CD4-positive, alpha-beta T cell (primary cell): ENCODE measurements at regions not wholly inside any gene's neighbourhood (a gene's known extent, or its start where the extent isn't known, plus 50 kb on each side); places are given as distances from the start of the nearest gene placed in this dataset.

ENCODE experiments used
- ATAC-seq: fragments of 200-7000 bp; cut with Tn5 transposase; one replicate; pipeline ENCODE4 v1.10.0; 2022; ENCODE audit warnings: mild to moderate bottlenecking; ENCODE audit not compliant: poor library complexity
- CTCF ChIA-PET: fragments of 350-600 bp; sonication (Branson Sonifier 250); formaldehyde crosslinking; loops from one replicate; lab custom pipeline; 2021; ENCODE audit warnings: antibody characterized with exemption, inconsistent platforms; lab: Charles Lee
- POLR2A ChIA-PET: fragments of 350-600 bp; sonication (Branson Sonifier 250); formaldehyde crosslinking; loops from one replicate; lab custom pipeline; 2021; ENCODE audit warnings: antibody characterized with exemption, inconsistent platforms; lab: Charles Lee
- DNase-seq, 14 experiments: peaks; one replicate each; pipeline ENCODE4 v3.0.0-alpha.2; 2013 to 2020; ENCODE audit warnings: mixed read lengths in 2 of 14
- H3K27ac ChIP-seq, 2 donors: one replicate each; pipeline versions ENCODE4 v1.5.1 to v1.7.0; 2013; ENCODE audit warnings: low read length in 2 of 2, low read depth in 1 of 2, mild to moderate bottlenecking in 1 of 2
- H3K27me3 ChIP-seq, 2 experiments: 1 replicate in 1 of 2; 2 replicates in 1 of 2; pipeline versions ENCODE4 v1.6.1 to v1.7.0; 2013; ENCODE audit warnings: low read length in 2 of 2, control low read depth in 1 of 2, mild to moderate bottlenecking in 1 of 2, moderate library complexity in 1 of 2; ENCODE audit not compliant: insufficient read depth in 2 of 2, control insufficient read depth in 1 of 2
- H3K36me3 ChIP-seq: one replicate; pipeline ENCODE4 v1.6.1; 2013; ENCODE audit warnings: low read length, control low read depth; ENCODE audit not compliant: insufficient read depth
- H3K4me1 ChIP-seq: one replicate; pipeline ENCODE4 v1.6.1; 2013; ENCODE audit warnings: low read length, control low read depth; ENCODE audit not compliant: insufficient read depth
- H3K4me3 ChIP-seq: one replicate; pipeline ENCODE4 v1.5.1; 2013; ENCODE audit warnings: mild to moderate bottlenecking, low read length, moderate library complexity
- H3K9me3 ChIP-seq, 2 experiments: 1 replicate in 1 of 2; 2 replicates in 1 of 2; pipeline versions ENCODE4 v1.6.1 to v1.7.0; 2013; ENCODE audit warnings: low read length in 2 of 2, mild to moderate bottlenecking in 2 of 2, control low read depth in 1 of 2, moderate library complexity in 1 of 2; ENCODE audit not compliant: control insufficient read depth in 1 of 2, insufficient read depth in 1 of 2
- H3K27ac Mint-ChIP-seq: one replicate; pipeline ENCODE4 v1.8.0; 2020; ENCODE audit warnings: mixed read lengths
- H3K27me3 Mint-ChIP-seq: one replicate; pipeline ENCODE4 v1.8.0; 2021; ENCODE audit warnings: mixed read lengths
- H3K36me3 Mint-ChIP-seq: one replicate; pipeline ENCODE4 v1.8.0; 2021; ENCODE audit warnings: low read depth, mixed read lengths
- H3K4me1 Mint-ChIP-seq: one replicate; pipeline ENCODE4 v1.8.0; 2021; ENCODE audit warnings: low read depth, mixed read lengths
- H3K4me3 Mint-ChIP-seq: one replicate; pipeline ENCODE4 v1.8.0; 2020; ENCODE audit warnings: mild to moderate bottlenecking, mixed read lengths
- H3K9me3 Mint-ChIP-seq: one replicate; pipeline ENCODE4 v1.8.0; 2020; ENCODE audit warnings: mixed read lengths
- intact Hi-C, 2 experiments: fragments of 100-400 bp; cut with DNase I in 1 of 2; cut with micrococcal nuclease in 1 of 2; formaldehyde crosslinking; loops; one replicate each; pipeline versions ENCODE4 v1.15.1 to v1.9.0; 2023 to 2025; cut with DNase I, micrococcal nuclease
- TF ChIP-seq, protein P1 (sequence below): fragments of 200-600 bp; IDR thresholded peaks from one replicate; pipeline ENCODE4 v1.8.0; 2022; ENCODE audit warnings: antibody characterized with exemption, mild to moderate bottlenecking

DNA sequence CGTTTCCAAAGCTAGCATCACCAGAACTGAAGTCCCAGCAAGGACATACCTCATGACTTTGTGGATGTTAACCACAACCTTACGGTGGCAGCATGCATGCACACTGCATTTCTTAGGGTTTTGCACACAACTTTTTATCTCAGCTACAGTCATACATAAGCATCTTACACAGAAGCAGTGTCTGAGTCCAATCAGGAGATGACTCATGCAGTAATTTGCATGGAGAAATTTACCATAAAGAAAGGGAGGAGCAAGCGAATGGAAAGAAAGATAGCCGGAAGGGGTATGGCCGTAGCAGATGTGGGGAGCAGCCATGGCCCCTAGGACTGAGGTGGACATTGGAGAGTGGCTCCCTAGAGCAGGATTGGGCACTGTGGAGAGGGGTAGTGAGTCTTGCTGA is 522.5 kb downstream of the GALR1 start:
- no peaks in the 10 kb centered on the region for H3K4me1 Mint-ChIP-seq
- no peaks in the 10 kb centered on the region for H3K27me3 Mint-ChIP-seq
- no peaks in the 10 kb centered on the region for H3K9me3 Mint-ChIP-seq
- no peaks in the 10 kb centered on the region for H3K27me3 ChIP-seq
- H3K27ac Mint-ChIP-seq: no peak overlapping the region
- no peak for ATAC-seq
- intact Hi-C loops: no loop called here
- no peak overlapping the region for H3K4me3 ChIP-seq
- no peaks in the 10 kb centered on the region for H3K36me3 Mint-ChIP-seq
- no peaks in the 10 kb centered on the region for H3K36me3 ChIP-seq
- H3K27ac ChIP-seq: no peak overlapping the region
- ChIA-PET CTCF (no interaction called here), POLR2A (no interaction called here)
- H3K9me3 ChIP-seq: peaks cover 0 to 12% of the 10 kb centered on the region in 2 experiments
- no peak overlapping the region for H3K4me3 Mint-ChIP-seq
- DNase-seq: no peak
- H3K4me1 ChIP-seq: no peaks in the 10 kb centered on the region
- TF ChIP-seq, protein P1, sequence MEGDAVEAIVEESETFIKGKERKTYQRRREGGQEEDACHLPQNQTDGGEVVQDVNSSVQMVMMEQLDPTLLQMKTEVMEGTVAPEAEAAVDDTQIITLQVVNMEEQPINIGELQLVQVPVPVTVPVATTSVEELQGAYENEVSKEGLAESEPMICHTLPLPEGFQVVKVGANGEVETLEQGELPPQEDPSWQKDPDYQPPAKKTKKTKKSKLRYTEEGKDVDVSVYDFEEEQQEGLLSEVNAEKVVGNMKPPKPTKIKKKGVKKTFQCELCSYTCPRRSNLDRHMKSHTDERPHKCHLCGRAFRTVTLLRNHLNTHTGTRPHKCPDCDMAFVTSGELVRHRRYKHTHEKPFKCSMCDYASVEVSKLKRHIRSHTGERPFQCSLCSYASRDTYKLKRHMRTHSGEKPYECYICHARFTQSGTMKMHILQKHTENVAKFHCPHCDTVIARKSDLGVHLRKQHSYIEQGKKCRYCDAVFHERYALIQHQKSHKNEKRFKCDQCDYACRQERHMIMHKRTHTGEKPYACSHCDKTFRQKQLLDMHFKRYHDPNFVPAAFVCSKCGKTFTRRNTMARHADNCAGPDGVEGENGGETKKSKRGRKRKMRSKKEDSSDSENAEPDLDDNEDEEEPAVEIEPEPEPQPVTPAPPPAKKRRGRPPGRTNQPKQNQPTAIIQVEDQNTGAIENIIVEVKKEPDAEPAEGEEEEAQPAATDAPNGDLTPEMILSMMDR: no peak

- Histone ChIP-seq H3K27me3 (no peaks in the 10 kb centered on the region), H3K36me3 (no peaks in the 10 kb centered on the region), H3K4me3 (no peak overlapping the region), H3K27ac (no peak overlapping the region), H3K9me3 (peaks cover 0 to 7% of the 10 kb centered on the region in 2 experiments), H3K4me1 (no peaks in the 10 kb centered on the region)
- TF ChIP-seq, protein P1: no peak
- ChIA-PET POLR2A (no interaction called here), CTCF (no interaction called here)
- Mint-ChIP-seq H3K4me3 (no peak overlapping the region), H3K9me3 (no peaks in the 10 kb centered on the region), H3K27me3 (no peaks in the 10 kb centered on the region), H3K36me3 (no peaks in the 10 kb centered on the region), H3K4me1 (no peaks in the 10 kb centered on the region), H3K27ac (no peak overlapping the region)
- ATAC-seq (no peak), DNase-seq (no peak)
- intact Hi-C loops: no loop called here
These were observed 526.5 kb downstream of the GALR1 start for GRCh38 chr18:77776104-77776503.

- Histone ChIP-seq H3K9me3 (peaks cover 0 to 7% of the 10 kb centered on the region in 2 experiments), H3K36me3 (no peaks in the 10 kb centered on the region), H3K27me3 (no peaks in the 10 kb centered on the region), H3K4me1 (no peaks in the 10 kb centered on the region), H3K4me3 (no peak overlapping the region), H3K27ac (no peak overlapping the region)
- no peaks in the 10 kb centered on the region for H3K9me3 Mint-ChIP-seq
- intact Hi-C loops: no loop called here
- CTCF ChIA-PET: no interaction called here
- no peaks in the 10 kb centered on the region for H3K36me3 Mint-ChIP-seq
- TF ChIP-seq, protein P1: no peak
- POLR2A ChIA-PET: no interaction called here
- DNase-seq: no peak
- no peak overlapping the region for H3K4me3 Mint-ChIP-seq
- H3K27ac Mint-ChIP-seq: no peak overlapping the region
- ATAC-seq: no peak
- no peaks in the 10 kb centered on the region for H3K27me3 Mint-ChIP-seq
- no peaks in the 10 kb centered on the region for H3K4me1 Mint-ChIP-seq
These were observed 527.5 kb downstream of the GALR1 start for GRCh38 chr18:77777163-77777562.
